Eye (tissue), 1 donor: ENCODE measurements at regions not wholly inside any gene's neighbourhood (a gene's known extent, or its start where the extent isn't known, plus 50 kb on each side); places are given as distances from the start of the nearest gene placed in this dataset.
A peak's percentile ranks its signal among the peaks of the same experiment; 100 is the strongest.
"Not testable (repeated sequence)": the region's sequence is repeated elsewhere in the genome, so short reads cannot be mapped to it uniquely, and the experiment has no call there.

Experiments used
- DNase-seq: peaks from one replicate; pipeline ENCODE4 v3.0.0-alpha.2; 2015

DNA sequence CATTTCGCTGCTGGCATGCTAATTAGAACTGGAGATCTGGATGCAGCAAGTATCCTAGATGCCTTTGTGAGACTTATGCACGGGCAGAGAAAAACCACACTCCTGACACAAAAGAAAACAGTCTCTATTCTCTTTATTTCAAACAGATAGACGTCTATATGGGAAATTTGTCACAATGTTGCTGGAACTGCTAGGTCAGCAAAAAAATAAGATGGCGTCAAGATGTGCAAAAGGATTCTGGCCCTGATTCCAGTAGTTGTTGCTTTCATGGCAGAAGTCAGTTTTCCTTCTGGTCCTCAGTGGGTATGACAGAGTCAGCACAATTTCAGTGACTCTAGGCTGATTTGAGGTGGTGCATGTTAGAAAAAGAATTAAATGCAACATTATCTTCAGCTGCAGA, 1068.0 kb downstream of the SLITRK5 start:
- DNase-seq, result no peak

DNA sequence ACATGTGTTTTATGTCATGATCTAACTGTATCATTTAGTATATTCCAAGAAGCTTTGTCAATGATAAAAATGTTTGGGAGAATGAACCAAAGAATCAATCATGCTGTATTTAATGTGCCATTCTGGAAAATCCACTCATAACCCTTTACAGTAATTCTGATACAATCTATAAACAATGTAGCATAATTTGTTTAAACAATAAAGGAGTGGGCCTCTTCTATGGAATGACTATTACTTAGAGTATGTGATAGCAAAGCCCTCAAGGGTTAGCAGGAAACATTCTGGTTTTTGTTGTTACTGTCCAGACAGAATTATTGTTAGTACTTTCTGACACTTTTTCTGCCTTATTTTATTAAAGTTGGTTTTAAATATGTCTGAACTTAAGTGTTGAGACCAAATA, 1073.1 kb downstream of the SLITRK5 start:
- DNase-seq, result no peak

DNA sequence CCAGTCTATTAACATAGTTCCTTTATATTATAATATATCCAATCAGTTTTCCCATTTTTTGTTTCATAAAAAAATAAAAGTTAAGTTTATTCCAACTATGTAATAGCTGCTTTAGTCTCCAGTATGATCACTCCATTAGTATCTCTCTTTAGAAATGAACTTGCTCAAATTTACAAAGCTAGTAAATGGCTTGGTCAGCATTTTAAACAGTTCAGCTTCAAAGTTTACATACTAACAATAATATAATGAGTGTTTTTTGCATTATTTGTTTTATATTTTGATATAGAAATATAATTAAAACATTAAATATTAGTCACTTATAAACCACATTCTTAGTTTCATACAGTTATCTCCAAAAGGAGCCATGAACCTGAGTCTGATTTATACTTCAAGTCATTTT, 1073.8 kb downstream of the SLITRK5 start:
- DNase-seq, result no peak

DNA sequence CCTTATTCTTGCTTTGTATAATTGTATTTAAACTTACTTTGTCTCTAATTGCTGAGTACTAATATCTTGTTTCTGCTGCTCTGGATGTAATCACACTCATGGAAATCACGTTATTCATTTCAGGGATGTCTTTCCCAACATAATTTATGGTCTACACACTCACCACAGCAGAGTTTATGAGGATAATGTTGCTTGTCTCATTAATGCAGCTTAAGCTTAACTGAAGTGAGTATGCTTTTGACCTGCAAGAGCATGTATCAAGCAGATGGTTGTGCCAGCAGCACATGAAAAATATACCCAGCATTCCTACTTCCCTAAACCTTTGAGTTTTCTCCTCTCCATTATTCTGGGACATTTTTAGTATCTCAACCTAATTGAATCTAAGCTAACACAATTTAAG, 1080.9 kb downstream of the SLITRK5 start:
- DNase-seq, result no peak

DNA sequence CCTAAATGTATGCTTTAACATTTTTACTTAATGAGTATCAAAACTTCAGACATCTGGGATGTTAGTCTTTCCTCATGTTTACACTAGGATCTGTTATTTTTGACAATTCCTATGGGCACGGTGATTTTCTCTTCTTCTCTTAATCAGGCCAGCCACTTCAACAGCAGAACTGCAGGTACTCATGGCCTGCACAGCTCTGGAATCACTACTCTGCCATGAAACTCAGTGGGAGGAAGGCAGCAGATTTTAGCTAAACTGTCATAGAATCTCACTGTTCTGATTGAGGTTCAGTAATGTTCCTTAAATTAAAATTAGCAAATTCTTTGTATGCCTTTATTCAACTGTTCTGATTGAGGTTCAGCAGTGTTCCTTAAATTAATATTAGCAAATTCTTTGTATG, 1083.0 kb downstream of the SLITRK5 start:
- no peak for DNase-seq

DNA sequence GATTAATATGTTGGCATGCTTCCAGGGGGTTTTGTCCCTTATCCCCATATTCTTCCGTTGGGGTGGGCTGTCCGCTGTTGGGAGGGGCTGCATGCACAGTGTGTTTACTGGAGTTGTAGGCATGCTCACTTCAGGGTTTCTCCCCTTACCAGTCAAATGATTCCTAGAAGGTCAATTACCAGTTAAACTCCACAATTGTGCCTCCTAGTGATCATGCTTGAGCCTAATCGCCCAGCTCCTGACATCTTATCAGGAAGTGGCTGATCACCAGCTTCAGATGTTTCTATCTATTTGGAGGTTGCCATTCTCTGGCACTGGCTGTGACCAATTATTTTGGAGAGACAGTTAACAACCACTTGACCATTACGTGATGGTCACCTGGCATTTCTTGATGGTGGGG, 1090.0 kb downstream of the SLITRK5 start:
- no peak for DNase-seq

DNA sequence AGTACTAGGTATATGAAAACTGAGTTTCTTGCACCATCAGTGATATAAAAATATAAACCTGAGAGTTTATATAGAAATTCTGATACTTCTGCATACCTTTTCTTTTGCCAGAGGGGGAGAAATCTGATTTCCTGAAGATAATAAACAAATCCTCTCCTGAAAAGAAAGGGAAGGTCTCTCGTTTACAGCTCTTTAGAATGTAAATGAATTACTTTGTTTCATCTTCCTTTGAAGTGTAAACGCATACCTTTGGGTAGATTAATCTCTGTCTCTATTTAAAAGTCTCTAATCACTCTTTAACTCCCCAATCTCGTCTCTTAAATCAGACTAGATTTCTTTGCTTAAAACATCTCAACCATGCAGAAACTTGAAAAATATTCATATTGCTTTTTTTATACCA, 1092.9 kb downstream of the SLITRK5 start:
- DNase-seq, result no peak

- no peak for DNase-seq
These were observed 1129.3 kb downstream of the SLITRK5 start for GRCh38 chr13:88800505-88800904.

DNA sequence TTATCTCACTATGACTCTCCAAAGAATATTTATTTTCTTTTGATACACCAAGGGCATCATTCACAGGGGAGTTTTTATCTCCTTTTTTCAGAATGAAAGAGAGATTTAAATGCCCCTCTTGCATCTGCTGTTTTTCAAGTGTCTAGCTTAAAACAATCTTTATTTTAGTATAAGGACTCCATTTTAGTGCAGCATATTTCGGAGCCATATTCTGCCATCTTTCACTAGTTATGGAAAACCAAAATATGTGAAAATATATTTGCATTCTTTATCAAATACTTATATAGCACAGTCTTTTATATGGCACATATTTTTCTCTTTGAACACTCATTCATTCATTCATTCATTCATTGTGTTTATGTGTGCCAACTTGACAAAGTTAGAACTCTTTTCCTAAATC, 1130.2 kb downstream of the SLITRK5 start:
- DNase-seq, result no peak

- DNase-seq, result no peak
These were observed 1131.7 kb downstream of the SLITRK5 start for GRCh38 chr13:88802886-88803285.

GRCh38 chr13:88806438-88806837, 1135.3 kb downstream of the SLITRK5 start:
- DNase-seq, result no peak

DNA sequence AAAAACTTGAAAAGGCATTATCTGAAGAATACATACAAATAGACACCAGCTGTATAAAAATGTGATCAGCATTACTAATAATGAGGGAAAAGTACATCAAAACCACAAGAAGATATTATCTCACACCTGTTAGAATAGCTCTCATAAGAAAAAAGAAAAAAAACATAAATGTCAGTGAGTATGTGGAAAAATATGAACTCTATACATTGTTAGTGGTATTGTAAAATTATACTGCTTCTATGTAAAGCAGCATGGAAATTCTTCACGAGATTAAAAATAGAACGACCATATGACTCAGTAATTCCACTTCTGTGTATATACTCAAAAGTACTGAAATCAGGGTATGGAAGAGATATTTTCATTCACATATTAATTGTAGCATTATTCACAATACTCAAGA, 1146.4 kb downstream of the SLITRK5 start:
- no peak for DNase-seq

DNA sequence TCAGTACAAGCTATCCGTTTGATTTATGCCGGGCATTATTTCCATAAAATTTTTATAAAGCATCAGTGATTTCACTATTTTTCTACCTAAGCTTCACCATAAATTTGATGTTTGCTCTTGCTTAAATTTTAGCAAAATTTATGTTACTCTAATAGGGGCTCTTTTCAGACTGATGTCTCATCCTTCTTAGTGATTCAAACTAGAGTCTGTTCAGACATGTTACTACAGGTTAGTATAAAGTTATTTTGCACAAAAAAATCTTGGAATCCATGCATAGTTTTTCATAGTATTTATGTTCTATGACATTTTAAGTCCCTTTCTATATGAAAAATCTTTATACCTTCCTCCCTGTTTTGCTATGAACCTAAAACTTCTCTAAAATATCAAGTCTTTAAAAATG, 1151.9 kb downstream of the SLITRK5 start:
- no peak for DNase-seq

DNA sequence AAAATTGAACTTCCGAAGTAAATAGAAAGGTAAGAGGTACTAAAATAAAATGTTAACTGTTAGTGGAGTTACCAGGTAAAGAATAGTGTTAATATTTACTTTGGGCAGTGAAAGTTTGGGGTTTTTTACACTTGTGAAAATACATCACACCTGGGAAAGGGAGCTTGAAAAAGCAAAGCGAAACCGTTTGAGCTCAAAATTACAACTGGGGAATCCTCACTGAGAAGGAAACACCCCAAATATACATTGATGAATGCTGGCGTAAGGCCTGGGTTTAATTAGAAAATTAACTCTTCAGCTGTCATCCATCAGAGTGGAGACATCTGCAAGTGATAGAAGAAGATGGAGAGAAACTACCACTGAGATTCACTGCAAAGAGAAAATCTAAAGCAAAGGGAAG, 1153.0 kb downstream of the SLITRK5 start:
- no peak for DNase-seq

DNA sequence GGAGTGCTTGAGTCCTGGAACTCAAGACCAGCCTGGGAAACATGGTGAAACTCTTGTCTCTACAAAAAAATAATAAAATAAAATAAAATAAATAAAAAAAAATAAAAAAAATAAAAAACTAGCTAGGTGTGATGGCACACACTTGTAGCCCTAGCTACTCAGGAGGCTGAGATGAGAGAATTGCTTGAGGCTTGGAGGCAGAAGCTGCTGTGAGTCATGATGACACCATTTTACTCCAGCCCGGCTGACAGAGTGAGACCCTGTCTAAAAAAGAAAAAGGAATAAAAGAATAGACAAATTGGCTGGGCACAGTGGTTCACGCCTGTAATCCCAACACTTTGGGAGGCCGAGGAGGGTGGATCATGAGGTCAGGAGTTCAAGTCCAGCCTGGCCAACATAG, 1168.9 kb downstream of the SLITRK5 start:
- no peak for DNase-seq

DNA sequence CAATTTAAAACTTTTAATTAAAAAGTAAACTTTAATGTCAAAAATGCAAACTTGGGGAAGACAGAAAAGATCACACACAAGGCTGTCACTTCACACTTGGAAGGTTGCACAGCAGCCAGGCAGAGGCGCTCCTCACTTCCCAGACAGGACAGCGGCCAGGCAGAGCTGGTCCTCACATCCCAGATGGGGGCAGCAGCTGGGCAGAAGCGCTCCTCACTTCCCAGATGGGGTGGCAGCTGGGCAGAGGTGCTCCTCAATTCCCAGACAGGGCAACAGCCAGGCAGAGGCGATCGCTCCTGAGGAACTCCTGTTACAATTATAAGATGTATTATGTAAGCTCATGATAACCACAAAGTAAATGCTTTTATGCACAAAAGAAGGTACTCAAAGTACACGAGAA, 1181.1 kb downstream of the SLITRK5 start:
- not testable (repeated sequence) for DNase-seq

GRCh38 chr13:88857256-88857655, 1186.1 kb downstream of the SLITRK5 start:
- no peak for DNase-seq

DNA sequence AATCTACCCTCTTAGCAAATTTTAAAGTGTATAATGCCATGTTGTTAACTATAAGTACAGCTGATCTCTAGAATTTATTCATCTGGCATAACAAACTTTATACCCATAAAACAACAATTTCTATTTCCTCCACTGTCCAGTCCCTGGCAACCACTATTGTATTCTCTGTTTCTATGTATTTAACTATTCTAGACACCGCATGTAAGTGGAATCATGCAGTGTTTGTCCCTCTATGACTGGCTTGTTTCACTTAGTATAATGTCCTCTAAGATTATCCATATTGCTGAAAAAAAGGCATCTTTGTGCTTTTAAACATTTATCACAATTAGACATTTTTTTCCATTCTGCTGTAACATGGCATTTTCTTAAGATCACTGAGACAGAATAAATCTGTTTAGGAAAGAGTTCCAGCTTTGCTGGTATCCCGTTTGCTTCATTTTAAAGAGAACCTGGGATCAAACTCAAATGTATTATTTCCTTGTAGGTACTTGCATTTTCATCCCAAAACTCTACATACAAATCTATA, 1191.0 kb downstream of the SLITRK5 start:
- no peak for DNase-seq

DNA sequence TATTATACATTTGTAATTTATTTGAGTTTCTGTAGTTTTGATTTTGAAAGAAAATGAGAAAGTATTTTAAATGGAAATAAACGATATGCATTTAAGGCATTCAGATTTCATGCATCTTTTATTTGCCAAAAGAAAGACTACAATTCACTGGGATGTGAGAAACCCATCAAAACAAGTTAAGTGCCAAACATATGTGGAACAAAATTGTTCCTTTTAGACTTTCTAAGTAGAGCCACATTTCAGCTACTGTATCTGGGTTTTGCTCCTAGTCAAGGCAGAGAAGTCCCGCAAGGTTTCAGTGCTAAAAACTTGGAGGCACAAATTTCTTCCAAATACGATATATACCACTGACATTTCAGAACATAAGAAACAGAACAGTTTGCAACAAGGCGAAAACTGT, 1191.9 kb downstream of the SLITRK5 start:
- peak; percentile 24 for DNase-seq

- DNase-seq, result no peak
These were observed 1195.0 kb downstream of the SLITRK5 start for GRCh38 chr13:88866195-88866594.

- DNase-seq, result no peak
These were observed 1212.6 kb downstream of the SLITRK5 start for GRCh38 chr13:88883741-88884140.

DNA sequence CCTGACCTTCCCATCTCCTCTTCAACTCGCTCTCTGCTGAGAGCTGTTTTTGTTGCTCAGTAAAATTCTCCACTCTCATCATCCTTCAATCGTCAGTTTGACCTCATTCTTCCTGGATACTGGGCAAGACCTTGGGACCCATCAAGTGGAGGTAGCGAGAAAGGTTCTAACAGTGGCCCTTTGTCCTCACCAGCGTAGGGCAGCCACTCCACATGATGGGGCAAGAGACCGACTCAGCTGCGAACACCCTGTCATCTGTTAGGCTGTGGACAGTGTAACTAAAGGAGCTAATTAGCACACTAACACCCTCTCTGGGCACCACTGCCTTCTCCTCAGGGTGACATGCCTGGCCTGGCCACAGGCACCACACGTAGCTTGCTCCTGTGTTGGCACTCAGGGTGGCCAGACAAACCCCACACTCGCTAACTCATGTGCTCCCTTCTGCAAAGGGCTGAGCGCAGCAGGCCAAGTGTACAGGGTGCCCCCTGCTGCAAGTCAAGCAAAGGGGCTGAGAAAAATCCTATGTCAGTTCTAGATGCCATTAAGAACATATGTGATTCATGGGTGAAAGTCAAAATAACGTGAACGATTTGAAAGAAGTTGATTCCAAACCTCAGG, 1216.0 kb downstream of the SLITRK5 start:
- no peak for DNase-seq

DNA sequence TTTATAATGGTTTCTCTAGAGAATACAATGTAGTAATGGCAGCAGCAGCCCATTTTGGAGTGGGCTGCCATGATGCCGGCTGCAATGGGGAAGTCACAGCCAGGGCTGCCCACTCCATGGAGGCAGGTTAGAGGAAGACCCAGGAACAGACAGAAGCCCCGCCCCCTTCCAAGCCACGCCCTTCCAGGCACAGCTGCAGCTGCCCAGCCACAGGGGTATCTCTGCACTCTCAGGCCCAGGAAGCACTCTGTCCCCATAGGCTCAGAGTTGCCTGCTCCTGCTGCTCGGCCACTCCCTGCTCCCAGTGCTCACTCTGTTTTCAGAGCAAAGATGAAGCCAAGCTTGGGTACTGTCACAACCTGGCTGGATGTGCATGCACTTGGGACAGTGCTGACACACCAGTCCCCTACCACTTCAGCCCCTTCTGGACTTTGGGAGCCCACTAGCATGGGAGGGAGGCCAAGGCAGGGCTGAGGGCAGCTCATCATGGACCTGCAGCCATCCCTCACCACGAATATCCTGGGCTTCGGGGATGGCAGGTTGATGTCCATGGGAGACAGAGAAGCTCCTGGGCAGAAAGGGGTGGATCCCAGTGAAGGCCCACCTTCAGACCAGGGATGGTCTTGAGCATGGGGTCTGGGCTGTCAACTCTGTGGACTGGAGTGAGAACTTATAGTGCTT, 1224.2 kb downstream of the SLITRK5 start:
- no peak for DNase-seq

DNA sequence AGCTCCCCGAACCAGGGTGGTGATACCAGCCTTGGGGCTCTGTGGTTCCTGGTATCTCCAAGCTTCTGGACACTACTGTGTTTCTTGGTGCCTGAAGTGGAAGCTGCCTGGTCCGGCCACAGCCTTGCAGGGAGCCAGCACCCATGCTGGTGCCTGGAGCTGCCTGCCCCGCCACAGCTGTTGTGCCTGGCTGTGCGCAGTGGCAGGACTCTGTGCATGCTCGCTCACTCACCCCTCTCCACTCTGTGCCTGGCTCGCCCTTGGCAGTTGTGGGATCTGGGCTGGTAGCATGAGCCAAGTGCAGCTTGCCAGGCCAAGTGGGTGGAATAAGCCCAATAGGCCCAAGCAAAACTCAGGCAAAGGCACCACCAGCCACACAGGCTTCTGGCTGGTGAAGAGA, 1225.3 kb downstream of the SLITRK5 start:
- no peak for DNase-seq

- DNase-seq, result peak; percentile 34
These were observed 1237.8 kb downstream of the SLITRK5 start for GRCh38 chr13:88908961-88909441.
